GM12878 (cell line): ENCODE measurements at regions not wholly inside any gene's neighbourhood (a gene's known extent, or its start where the extent isn't known, plus 50 kb on each side); places are given as distances from the start of the nearest gene placed in this dataset.

Source experiments
- CEBPZ ChIP-seq: fragments of 150-350 bp; IDR thresholded peaks from 2 replicates; pipeline ENCODE4 v1.6.1; 2016; ENCODE audit warnings: low read depth, low read length
- ESRRA ChIP-seq: IDR thresholded peaks from 2 replicates; pipeline ENCODE4 v1.6.1; 2012; ENCODE audit warnings: mild to moderate bottlenecking, low read length, improper control_type of control experiment
- IKZF2 ChIP-seq, 2 experiments: fragments of 450-650 bp; IDR thresholded peaks; 2 replicates each; pipeline ENCODE4 v1.6.1; 2017; ENCODE audit warnings: mild to moderate bottlenecking in 2 of 2, moderate library complexity in 2 of 2
- POLR2A ChIP-seq: IDR thresholded peaks from 2 replicates; pipeline ENCODE4 v1.6.1; 2011; ENCODE audit warnings: low read depth, mild to moderate bottlenecking, low read length
- SUZ12 ChIP-seq: fragments of 200-600 bp; sonication (generic); IDR thresholded peaks from one replicate; pipeline ENCODE4 v1.6.1; 2018; ENCODE audit warnings: antibody characterized with exemption, mild to moderate bottlenecking; ENCODE audit not compliant: unreplicated experiment
- TF ChIP-seq, protein P1 (sequence below), 3 experiments: IDR thresholded peaks in 2 of 3; conservative IDR thresholded peaks in 1 of 3; 2 replicates each; pipeline ENCODE4 v1.5.1; 2011; ENCODE audit warnings: low read depth in 3 of 3, low read length in 3 of 3, mild to moderate bottlenecking in 3 of 3, control low read depth in 2 of 3, moderate library complexity in 2 of 3, inconsistent platforms in 1 of 3, mixed read lengths in 1 of 3; ENCODE audit not compliant: control insufficient read depth in 2 of 3, insufficient read depth in 1 of 3; ENCODE audit errors: extremely low read depth in 1 of 3

GRCh38 chr3:193859195-193859594 lies 266.2 kb downstream of the OPA1 start:
- TF ChIP-seq, protein P1, sequence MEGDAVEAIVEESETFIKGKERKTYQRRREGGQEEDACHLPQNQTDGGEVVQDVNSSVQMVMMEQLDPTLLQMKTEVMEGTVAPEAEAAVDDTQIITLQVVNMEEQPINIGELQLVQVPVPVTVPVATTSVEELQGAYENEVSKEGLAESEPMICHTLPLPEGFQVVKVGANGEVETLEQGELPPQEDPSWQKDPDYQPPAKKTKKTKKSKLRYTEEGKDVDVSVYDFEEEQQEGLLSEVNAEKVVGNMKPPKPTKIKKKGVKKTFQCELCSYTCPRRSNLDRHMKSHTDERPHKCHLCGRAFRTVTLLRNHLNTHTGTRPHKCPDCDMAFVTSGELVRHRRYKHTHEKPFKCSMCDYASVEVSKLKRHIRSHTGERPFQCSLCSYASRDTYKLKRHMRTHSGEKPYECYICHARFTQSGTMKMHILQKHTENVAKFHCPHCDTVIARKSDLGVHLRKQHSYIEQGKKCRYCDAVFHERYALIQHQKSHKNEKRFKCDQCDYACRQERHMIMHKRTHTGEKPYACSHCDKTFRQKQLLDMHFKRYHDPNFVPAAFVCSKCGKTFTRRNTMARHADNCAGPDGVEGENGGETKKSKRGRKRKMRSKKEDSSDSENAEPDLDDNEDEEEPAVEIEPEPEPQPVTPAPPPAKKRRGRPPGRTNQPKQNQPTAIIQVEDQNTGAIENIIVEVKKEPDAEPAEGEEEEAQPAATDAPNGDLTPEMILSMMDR (IDR thresholded peaks at IDR 0.05 in 2 of 3, conservative IDR thresholded peaks at IDR 0.05 in 1 of 3; ENCODE audit: control insufficient read depth in 2 of 3, extremely low read depth in 1 of 3, insufficient read depth in 1 of 3, low read depth in 3 of 3, low read length in 3 of 3), result no peak
- no peak for TF ChIP-seq ESRRA
- no peak for TF ChIP-seq CEBPZ
- no peak for TF ChIP-seq SUZ12
- TF ChIP-seq POLR2A, result no peak
- no peak for TF ChIP-seq IKZF2 (IDR thresholded peaks at IDR 0.05)
